22Rv1 (cell line): ENCODE measurements at regions not wholly inside any gene's neighbourhood (a gene's known extent, or its start where the extent isn't known, plus 50 kb on each side); places are given as distances from the start of the nearest gene placed in this dataset.
"Not testable (repeated sequence)": the region's sequence is repeated elsewhere in the genome, so short reads cannot be mapped to it uniquely, and the experiment has no call there.

Source experiments
- H3K27ac ChIP-seq: fragments of 450-650 bp; 2 replicates; pipeline ENCODE4 v1.5.1; 2017
- ZFX ChIP-seq: fragments of 450-650 bp; IDR thresholded peaks from 2 replicates; pipeline ENCODE4 v1.6.1; 2017; ENCODE audit warnings: antibody characterized with exemption, borderline replicate concordance
- TF ChIP-seq, protein P1 (sequence below): fragments of 450-650 bp; IDR thresholded peaks from 2 replicates; pipeline ENCODE4 v1.5.1; 2017; ENCODE audit warnings: mild to moderate bottlenecking

DNA sequence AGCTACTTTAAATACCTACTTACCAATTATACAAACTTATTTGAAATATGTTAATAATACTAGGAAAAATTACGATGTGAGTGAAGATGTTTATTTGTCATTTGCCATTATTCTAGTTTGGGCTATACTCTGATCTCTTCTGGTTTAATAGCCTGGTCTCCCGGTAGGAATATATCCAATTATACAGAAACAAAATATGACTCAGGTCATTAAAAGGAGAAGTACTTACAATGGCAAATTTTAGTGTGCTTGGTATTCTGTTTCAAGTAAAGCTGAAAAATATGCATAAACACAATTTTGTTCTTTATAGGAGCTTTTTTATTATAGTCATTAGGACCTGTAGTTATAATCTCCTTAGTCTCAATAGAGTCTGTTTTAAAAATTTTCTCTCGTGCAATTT lies 176.8 kb downstream of the SLCO4C1 start:
- no peak overlapping the region for H3K27ac ChIP-seq
- no peak for TF ChIP-seq ZFX
- TF ChIP-seq, protein P1, sequence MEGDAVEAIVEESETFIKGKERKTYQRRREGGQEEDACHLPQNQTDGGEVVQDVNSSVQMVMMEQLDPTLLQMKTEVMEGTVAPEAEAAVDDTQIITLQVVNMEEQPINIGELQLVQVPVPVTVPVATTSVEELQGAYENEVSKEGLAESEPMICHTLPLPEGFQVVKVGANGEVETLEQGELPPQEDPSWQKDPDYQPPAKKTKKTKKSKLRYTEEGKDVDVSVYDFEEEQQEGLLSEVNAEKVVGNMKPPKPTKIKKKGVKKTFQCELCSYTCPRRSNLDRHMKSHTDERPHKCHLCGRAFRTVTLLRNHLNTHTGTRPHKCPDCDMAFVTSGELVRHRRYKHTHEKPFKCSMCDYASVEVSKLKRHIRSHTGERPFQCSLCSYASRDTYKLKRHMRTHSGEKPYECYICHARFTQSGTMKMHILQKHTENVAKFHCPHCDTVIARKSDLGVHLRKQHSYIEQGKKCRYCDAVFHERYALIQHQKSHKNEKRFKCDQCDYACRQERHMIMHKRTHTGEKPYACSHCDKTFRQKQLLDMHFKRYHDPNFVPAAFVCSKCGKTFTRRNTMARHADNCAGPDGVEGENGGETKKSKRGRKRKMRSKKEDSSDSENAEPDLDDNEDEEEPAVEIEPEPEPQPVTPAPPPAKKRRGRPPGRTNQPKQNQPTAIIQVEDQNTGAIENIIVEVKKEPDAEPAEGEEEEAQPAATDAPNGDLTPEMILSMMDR: no peak

DNA sequence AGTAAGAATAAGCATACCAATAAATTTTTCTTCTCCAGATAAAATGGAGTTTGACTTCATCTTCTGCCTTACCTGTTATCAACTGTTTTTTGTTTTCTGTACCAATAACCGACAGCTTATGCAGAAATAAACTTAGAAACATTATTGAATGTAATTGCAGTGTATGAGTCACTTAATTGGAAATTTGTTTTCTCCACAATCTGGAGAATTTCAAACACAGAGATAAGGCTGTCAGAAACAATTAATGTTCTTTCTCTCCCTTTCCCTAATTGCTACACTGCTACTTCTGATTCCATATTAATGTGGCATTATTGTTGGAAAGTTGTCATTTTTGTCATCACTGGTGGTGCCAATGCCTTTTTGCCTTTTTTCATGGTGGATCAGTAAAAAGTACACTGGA lies 180.3 kb downstream of the SLCO4C1 start:
- no peak overlapping the region for H3K27ac ChIP-seq
- TF ChIP-seq, protein P1: no peak
- TF ChIP-seq ZFX: no peak

DNA sequence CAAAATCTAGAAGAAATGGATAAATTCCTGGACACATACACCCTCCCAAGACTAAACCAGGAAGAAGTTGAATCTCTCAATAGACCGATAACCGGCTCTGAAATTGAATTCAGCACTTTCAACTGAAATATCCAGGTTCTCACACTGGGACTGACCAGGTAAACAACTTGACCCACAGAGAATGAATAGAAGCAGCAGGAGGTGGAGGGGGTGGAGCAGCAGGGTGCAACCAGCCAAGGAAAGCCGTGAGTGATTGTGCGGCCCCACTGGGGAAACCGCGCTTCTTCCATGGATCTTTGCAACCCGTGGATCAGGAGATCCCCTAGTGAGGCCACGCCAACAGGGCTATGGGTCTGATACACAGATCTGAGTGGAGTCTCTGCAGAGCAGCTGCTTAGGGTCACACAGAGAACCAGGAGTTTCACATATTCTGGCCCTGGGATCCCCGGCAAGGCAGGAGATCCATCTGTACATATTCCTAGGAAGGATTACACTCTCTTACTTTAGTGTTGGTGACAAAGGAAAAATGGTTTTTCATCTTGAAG lies 181.5 kb downstream of the SLCO4C1 start:
- H3K27ac ChIP-seq: no peak overlapping the region
- no peak for TF ChIP-seq ZFX
- TF ChIP-seq, protein P1: no peak

DNA sequence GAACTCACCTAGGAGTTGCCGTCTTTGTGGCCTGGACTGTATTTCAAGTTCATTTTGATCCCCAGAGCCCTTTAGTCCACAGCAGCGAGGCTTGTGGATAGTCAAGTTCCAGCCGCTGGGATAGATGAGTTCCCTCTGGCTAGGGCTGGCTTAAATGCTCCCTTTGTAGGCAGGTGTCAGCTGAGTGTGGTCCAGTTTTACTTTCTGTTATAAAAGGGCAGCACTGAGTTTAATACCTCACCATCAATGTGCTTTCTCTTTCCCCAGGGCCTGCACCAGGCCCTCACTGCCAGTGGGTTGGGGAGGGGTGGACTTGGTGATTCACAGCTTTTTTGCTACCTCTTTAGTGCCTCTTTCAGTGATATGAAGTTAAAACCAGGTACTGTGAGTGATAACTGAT lies 188.2 kb downstream of the SLCO4C1 start:
- no peak overlapping the region for H3K27ac ChIP-seq
- TF ChIP-seq, protein P1: no peak
- no peak for TF ChIP-seq ZFX

DNA sequence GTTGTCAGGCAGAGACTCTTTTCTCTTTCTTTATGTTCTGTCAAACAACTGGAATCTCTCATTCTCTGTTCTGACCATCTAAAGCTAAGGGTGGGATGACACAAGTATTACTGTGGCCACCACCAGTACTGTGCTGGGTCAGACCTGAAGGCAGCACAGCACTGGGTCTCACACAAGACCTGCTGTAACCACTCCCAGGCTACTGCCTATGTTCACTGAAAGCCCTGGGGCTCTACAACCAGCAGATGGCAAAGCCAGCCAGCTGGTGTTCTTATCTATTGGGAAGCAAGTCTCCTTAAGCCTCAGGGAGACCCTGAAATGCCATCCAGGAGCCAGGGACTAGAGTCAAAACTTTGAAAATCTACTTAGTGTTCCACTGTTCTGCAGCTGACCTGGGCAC lies 189.5 kb downstream of the SLCO4C1 start:
- TF ChIP-seq ZFX: no peak
- TF ChIP-seq, protein P1: no peak
- no peak overlapping the region for H3K27ac ChIP-seq

DNA sequence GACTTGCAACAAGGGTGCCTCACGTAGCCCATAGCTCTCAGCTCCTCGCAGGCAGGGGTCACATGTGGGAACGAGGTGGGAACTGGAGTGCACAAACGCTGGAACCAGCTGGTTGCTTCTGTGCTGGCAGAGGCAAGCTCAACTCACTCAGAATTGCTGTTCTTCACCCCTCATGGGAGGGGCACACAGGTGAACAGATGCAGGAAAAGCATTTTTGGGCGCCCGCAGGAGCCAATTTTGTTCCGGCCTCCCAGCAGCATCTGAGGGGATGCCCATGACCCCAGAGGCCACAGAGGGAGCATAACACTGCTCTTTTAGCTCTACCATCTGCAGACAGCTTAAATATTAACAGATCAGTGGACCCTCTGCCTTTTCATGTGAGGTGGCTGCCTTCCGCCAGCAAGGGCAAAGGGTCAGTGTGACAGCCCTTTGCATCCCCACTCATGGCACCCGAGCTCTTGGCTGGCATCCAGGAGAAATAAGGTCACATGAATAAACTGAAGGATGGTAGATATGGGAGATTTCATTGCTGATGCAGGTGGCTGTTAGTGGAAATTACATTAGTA lies 196.2 kb downstream of the SLCO4C1 start:
- TF ChIP-seq ZFX: no peak
- no peak overlapping the region for H3K27ac ChIP-seq

DNA sequence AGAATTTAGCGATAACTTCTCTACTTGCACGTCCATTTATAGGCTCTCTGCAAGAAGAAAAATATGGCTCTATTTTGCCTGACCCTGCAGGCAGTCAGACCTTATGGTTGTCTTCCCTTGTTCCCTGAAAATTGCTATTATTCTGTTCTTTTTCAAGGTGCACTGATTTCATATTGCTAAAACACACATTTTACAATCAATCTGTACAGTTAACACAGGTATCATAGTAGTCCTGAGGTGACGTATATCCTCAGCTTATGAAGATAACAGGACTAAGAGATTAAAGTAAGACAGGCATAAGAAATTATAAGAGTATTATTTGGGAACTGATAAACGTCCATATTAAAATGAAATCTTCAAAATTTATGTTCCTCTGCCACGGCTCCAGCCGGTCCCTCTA lies 197.0 kb downstream of the SLCO4C1 start:
- H3K27ac ChIP-seq: not testable (repeated sequence)

DNA sequence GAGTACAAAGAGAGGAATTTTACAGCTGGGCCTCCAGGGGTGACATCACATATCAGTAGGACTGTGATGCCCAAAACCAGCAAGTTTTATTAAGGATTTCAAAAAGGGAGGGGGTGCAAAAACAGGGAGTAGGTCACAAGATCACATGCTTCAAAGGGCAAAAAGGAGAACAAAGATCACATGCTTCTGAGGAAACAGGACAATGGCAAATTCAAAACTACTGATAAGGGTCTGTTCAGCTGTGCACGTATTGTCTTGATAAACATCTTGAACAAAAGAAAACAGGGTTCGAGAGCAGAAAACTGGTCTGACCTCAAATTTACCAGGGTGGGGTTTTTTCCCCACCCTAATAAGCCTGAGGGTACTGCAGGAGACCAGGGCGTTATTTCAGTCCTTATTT lies 197.5 kb downstream of the SLCO4C1 start:
- H3K27ac ChIP-seq: not testable (repeated sequence)

DNA sequence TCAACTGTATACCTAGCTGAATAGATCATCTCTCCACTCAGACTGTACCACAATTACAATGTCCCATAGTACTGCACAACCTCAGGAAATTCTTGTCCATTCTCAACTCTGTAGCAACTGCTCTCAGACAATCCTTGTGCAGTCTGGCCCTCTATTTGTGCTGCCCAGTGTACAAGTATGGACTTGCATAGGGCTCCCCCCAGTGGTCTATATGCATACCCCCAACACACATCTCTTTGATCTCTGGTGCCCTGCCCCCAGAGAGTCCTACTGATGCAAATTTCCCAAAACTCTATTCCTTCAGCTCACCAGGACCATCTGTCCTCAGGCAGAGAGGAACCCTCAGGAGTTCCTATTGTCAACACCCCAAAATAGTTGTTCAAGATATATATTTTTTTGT lies 205.3 kb downstream of the SLCO4C1 start:
- no peak overlapping the region for H3K27ac ChIP-seq
- TF ChIP-seq, protein P1: peak; percentile 70
- TF ChIP-seq ZFX: no peak
